Vagina (tissue), 2 donors: ENCODE measurements at regions not wholly inside any gene's neighbourhood (a gene's known extent, or its start where the extent isn't known, plus 50 kb on each side); places are given as distances from the start of the nearest gene placed in this dataset.

Source experiments
- DNase-seq, 2 donors: peaks; one replicate each; pipeline ENCODE4 v3.0.0-alpha.2; 2017; ENCODE audit errors: extremely low spot score in 2 of 2
- H3K27ac ChIP-seq: fragments of 200-600 bp; sonication (generic); one replicate; pipeline ENCODE4 v1.5.1; 2019
- H3K27me3 ChIP-seq: fragments of 200-600 bp; sonication (generic); one replicate; pipeline ENCODE4 v1.5.1; 2019
- H3K36me3 ChIP-seq, 2 donors: fragments of 200-600 bp; sonication (generic); one replicate each; pipeline ENCODE4 v1.5.1; 2017 to 2019
- H3K4me1 ChIP-seq: fragments of 200-600 bp; sonication (generic); one replicate; pipeline ENCODE4 v1.5.1; 2019
- H3K4me3 ChIP-seq, 2 donors: fragments of 200-600 bp; sonication (generic); 1 replicate in 1 of 2; 2 replicates in 1 of 2; pipeline ENCODE4 v1.5.1; 2016 to 2019
- H3K9me3 ChIP-seq: fragments of 200-600 bp; sonication (generic); one replicate; pipeline ENCODE4 v1.5.1; 2019
- CTCF ChIP-seq, 3 experiments: fragments of 450-650 bp in 2 of 3; fragments of 200-600 bp in 1 of 3; sonication (generic) in 1 of 3; IDR thresholded peaks; one replicate each; pipeline ENCODE4 v1.5.1; 2017 to 2019; ENCODE audit warnings: antibody characterized with exemption in 3 of 3, mild to moderate bottlenecking in 2 of 3, moderate library complexity in 2 of 3
- POLR2A ChIP-seq, 2 donors: fragments of 450-650 bp; IDR thresholded peaks; one replicate each; pipeline ENCODE4 v1.6.1; 2017; ENCODE audit warnings: antibody characterized with exemption in 2 of 2, mild to moderate bottlenecking in 2 of 2, moderate library complexity in 2 of 2
- POLR2AphosphoS5 ChIP-seq, 2 donors: sonication (generic); formaldehyde crosslinking; IDR thresholded peaks; one replicate each; pipeline ENCODE4 v1.9.0; 2017; ENCODE audit warnings: antibody characterized with exemption in 2 of 2, mild to moderate bottlenecking in 2 of 2, low read depth in 1 of 2; ENCODE audit not compliant: insufficient read depth in 1 of 2
- intact Hi-C: fragments of 100-400 bp; cut with DNase I; formaldehyde crosslinking; loops from one replicate; pipeline ENCODE4 v1.15.1; 2023

GRCh38 chrX:110569506-110569905 lies 210.9 kb downstream of the RTL9 start:
- no peak overlapping the region for H3K4me3 ChIP-seq
- H3K27me3 ChIP-seq: no peaks in the 10 kb centered on the region
- DNase-seq: no peak
- no peaks in the 10 kb centered on the region for H3K9me3 ChIP-seq
- no peaks in the 10 kb centered on the region for H3K4me1 ChIP-seq
- TF ChIP-seq CTCF (IDR thresholded peaks at IDR 0.05) (no peak), POLR2A (IDR thresholded peaks at IDR 0.05) (no peak), POLR2AphosphoS5 (IDR thresholded peaks at IDR 0.05; ENCODE audit: insufficient read depth in 1 of 2, low read depth in 1 of 2) (no peak)
- H3K27ac ChIP-seq: no peak overlapping the region
- no peaks in the 10 kb centered on the region for H3K36me3 ChIP-seq
- intact Hi-C loops: no loop called here

GRCh38 chrX:110578270-110578669 lies 217.3 kb downstream of the CHRDL1 start:
- intact Hi-C loops: no loop called here
- no peak for DNase-seq
- TF ChIP-seq CTCF (IDR thresholded peaks at IDR 0.05): no peak
- TF ChIP-seq POLR2AphosphoS5 (IDR thresholded peaks at IDR 0.05; ENCODE audit: insufficient read depth in 1 of 2, low read depth in 1 of 2): no peak
- no peak for TF ChIP-seq POLR2A (IDR thresholded peaks at IDR 0.05)
- H3K27ac ChIP-seq: no peak overlapping the region
- no peak overlapping the region for H3K4me3 ChIP-seq
- H3K27me3 ChIP-seq: no peaks in the 10 kb centered on the region
- no peaks in the 10 kb centered on the region for H3K4me1 ChIP-seq
- H3K36me3 ChIP-seq: no peaks in the 10 kb centered on the region
- H3K9me3 ChIP-seq: no peaks in the 10 kb centered on the region

GRCh38 chrX:110584083-110584482 lies 211.5 kb downstream of the CHRDL1 start:
- TF ChIP-seq POLR2A (IDR thresholded peaks at IDR 0.05) (no peak), POLR2AphosphoS5 (IDR thresholded peaks at IDR 0.05; ENCODE audit: insufficient read depth in 1 of 2, low read depth in 1 of 2) (no peak), CTCF (IDR thresholded peaks at IDR 0.05) (no peak)
- no peaks in the 10 kb centered on the region for H3K9me3 ChIP-seq
- no peaks in the 10 kb centered on the region for H3K36me3 ChIP-seq
- no peak overlapping the region for H3K27ac ChIP-seq
- H3K4me1 ChIP-seq: no peaks in the 10 kb centered on the region
- DNase-seq: no peak
- H3K4me3 ChIP-seq: no peak overlapping the region
- H3K27me3 ChIP-seq: no peaks in the 10 kb centered on the region
- intact Hi-C loops: no loop called here

- DNase-seq: no peak
- no peak overlapping the region for H3K27ac ChIP-seq
- no peaks in the 10 kb centered on the region for H3K4me1 ChIP-seq
- no peaks in the 10 kb centered on the region for H3K36me3 ChIP-seq
- no peaks in the 10 kb centered on the region for H3K27me3 ChIP-seq
- intact Hi-C loops: no loop called here
- H3K4me3 ChIP-seq: no peak overlapping the region
- TF ChIP-seq POLR2A (IDR thresholded peaks at IDR 0.05): no peak
- no peak for TF ChIP-seq CTCF (IDR thresholded peaks at IDR 0.05)
- no peaks in the 10 kb centered on the region for H3K9me3 ChIP-seq
These were observed 207.5 kb downstream of the CHRDL1 start for GRCh38 chrX:110588164-110588563.

- no peaks in the 10 kb centered on the region for H3K4me1 ChIP-seq
- no peaks in the 10 kb centered on the region for H3K9me3 ChIP-seq
- no peaks in the 10 kb centered on the region for H3K27me3 ChIP-seq
- intact Hi-C loops: no loop called here
- DNase-seq: no peak
- TF ChIP-seq CTCF (IDR thresholded peaks at IDR 0.05): no peak
- TF ChIP-seq POLR2A (IDR thresholded peaks at IDR 0.05): no peak
- no peak for TF ChIP-seq POLR2AphosphoS5 (IDR thresholded peaks at IDR 0.05; ENCODE audit: insufficient read depth in 1 of 2, low read depth in 1 of 2)
- no peaks in the 10 kb centered on the region for H3K36me3 ChIP-seq
- no peak overlapping the region for H3K27ac ChIP-seq
- no peak overlapping the region for H3K4me3 ChIP-seq
These were observed 206.8 kb downstream of the CHRDL1 start for GRCh38 chrX:110588853-110589252.
